ENCODE measurements at regions not wholly inside any gene's neighbourhood (a gene's known extent, or its start where the extent isn't known, plus 50 kb on each side); places are given as distances from the start of the nearest gene placed in this dataset.

DNA sequence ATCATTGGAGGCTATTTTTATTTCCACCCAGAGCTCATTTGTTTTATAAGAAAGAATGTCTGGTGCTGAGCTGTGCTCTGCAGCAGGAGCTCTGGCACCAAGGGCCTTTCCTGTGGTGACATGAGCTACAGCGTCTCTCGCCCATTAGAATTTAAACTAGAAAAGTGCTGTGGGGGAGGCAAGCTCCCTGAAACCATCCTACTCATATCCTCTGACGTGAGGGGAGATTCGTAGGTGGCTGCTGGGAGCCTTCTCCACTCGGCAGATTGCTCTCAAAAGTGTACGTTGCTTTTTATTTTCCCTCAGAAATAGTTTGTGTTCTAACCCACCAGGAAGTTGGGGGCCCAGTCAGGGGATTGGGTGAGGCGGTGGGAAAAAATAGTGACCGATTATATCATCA, 76.3 kb upstream of the ARHGEF3 start:
- no peak overlapping the region for H3K4me3 ChIP-seq
- intact Hi-C loops (cut with DNase I), result no loop called here

DNA sequence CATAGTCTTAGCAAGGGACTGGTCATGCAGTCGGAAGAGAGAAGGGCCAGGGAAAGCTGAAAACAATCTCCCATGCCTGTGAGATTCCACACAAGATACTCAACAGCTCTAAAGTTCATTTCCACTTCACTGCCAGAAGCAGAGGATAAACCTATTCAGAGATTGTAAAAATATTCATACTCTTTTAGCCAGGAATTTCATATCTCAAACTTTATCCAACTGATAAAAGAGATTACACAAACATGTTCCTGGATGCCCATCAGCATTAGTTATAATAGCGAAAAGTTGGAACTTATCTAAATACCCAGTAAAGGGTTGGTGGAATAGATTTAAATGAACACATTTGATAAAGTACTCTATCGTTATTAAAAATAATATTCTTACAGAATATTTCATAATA, 75.2 kb upstream of the ARHGEF3 start:
- H3K27ac ChIP-seq, result no peak overlapping the region
- H3K4me3 ChIP-seq, result no peak overlapping the region
- WGBS, 4 donors, result 52 to 82% (median 67%) methylated on average over 2 to 3 of the region's 3 CpGs
- no peaks in the 10 kb centered on the region for H3K9me3 ChIP-seq (replicated peaks in 1 of 3)
- TF ChIP-seq, protein P1, sequence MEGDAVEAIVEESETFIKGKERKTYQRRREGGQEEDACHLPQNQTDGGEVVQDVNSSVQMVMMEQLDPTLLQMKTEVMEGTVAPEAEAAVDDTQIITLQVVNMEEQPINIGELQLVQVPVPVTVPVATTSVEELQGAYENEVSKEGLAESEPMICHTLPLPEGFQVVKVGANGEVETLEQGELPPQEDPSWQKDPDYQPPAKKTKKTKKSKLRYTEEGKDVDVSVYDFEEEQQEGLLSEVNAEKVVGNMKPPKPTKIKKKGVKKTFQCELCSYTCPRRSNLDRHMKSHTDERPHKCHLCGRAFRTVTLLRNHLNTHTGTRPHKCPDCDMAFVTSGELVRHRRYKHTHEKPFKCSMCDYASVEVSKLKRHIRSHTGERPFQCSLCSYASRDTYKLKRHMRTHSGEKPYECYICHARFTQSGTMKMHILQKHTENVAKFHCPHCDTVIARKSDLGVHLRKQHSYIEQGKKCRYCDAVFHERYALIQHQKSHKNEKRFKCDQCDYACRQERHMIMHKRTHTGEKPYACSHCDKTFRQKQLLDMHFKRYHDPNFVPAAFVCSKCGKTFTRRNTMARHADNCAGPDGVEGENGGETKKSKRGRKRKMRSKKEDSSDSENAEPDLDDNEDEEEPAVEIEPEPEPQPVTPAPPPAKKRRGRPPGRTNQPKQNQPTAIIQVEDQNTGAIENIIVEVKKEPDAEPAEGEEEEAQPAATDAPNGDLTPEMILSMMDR (IDR thresholded peaks at IDR 0.05), result no peak
- no peak for TF ChIP-seq POLR2A (IDR thresholded peaks at IDR 0.05)
- H3K27me3 ChIP-seq, result no peaks in the 10 kb centered on the region
- H3K36me3 ChIP-seq (replicated peaks in 1 of 2), result no peaks in the 10 kb centered on the region
- no peak for DNase-seq
- H3K4me1 ChIP-seq (replicated peaks in 1 of 2), result peaks cover 9 to 16% of the 10 kb centered on the region in 2 donors
- intact Hi-C loops (cut with DNase I), result no loop called here

More for the DNA sequence above, 76.3 kb upstream of the ARHGEF3 start:
- no peaks in the 10 kb centered on the region for H3K27me3 ChIP-seq
- no peak for TF ChIP-seq POLR2A (IDR thresholded peaks at IDR 0.05)
- TF ChIP-seq, protein P1 (IDR thresholded peaks at IDR 0.05), result no peak
- peaks cover 9 to 16% of the 10 kb centered on the region in 2 donors for H3K4me1 ChIP-seq (replicated peaks in 1 of 2)
- no peak for DNase-seq
- H3K9me3 ChIP-seq (replicated peaks in 1 of 3), result no peaks in the 10 kb centered on the region
- 45 to 67% (median 58%) methylated on average over 8 of the region's 8 CpGs for WGBS, 4 donors
- H3K27ac ChIP-seq, result peak overlapping the region in 1 of 5 donors; percentile 26
- H3K36me3 ChIP-seq (replicated peaks in 1 of 2), result no peaks in the 10 kb centered on the region

DNA sequence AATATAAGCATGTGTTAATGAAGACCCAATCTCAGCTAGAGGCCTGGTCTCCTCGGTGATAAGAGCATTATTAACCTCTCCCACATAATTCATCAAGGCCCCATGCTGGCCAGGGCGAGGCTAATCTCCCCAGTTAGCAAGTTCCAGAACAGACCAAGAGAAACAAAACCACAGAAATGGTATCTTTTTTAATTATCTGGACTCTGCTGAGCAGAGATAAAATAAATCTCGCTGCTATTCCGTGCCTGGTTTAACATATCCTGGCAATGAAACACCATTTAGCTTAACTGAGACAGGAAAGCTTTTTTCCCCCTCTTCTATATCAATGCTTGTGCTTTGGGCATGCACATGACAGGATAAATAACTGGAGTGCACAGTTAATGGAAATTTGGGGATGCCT, 72.5 kb upstream of the ARHGEF3 start:
- peaks cover 3 to 4% of the 10 kb centered on the region in 2 donors for H3K4me1 ChIP-seq (replicated peaks in 1 of 2)
- intact Hi-C loops (cut with DNase I), result no loop called here
- WGBS, 4 donors, result 56 to 72% (median 64%) methylated on average over 4 of the region's 4 CpGs
- H3K4me3 ChIP-seq, result no peak overlapping the region
- no peaks in the 10 kb centered on the region for H3K36me3 ChIP-seq (replicated peaks in 1 of 2)
- DNase-seq, result no peak
- peak overlapping the region in 1 of 5 donors; percentile 9 for H3K27ac ChIP-seq
- no peaks in the 10 kb centered on the region for H3K9me3 ChIP-seq (replicated peaks in 1 of 3)
- H3K27me3 ChIP-seq, result no peaks in the 10 kb centered on the region
- TF ChIP-seq, protein P1 (IDR thresholded peaks at IDR 0.05), result no peak
- no peak for TF ChIP-seq POLR2A (IDR thresholded peaks at IDR 0.05)

DNA sequence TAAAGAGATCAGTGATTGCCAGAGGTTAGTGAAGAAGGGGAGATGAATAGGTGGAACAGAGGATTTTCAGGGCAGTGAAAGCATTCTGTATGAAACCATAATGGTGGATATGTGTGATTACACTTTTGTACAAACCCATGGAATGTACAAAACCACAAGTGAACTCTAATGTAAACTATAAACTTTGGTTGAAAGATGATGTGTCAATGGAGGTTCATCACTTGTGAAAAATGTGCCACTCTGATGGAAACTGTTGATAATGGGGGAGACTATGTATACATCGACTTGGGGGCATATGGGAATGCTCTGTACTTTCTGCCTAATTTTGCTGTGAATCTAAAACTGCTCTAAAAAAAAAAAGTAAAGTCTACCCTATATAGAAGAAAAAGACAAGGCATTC, 68.7 kb upstream of the ARHGEF3 start:
- Histone ChIP-seq H3K9me3 (replicated peaks in 1 of 3) (no peaks in the 10 kb centered on the region), H3K27me3 (no peaks in the 10 kb centered on the region), H3K36me3 (replicated peaks in 1 of 2) (no peaks in the 10 kb centered on the region), H3K4me1 (replicated peaks in 1 of 2) (peaks cover 3% of the 10 kb centered on the region in 2 donors), H3K4me3 (no peak overlapping the region), H3K27ac (no peak overlapping the region)
- 67 to 93% (median 86%) methylated on average over 1 of the region's 1 CpG for WGBS, 4 donors
- intact Hi-C loops (cut with DNase I), result no loop called here
- no peak for DNase-seq
- TF ChIP-seq, protein P1 (IDR thresholded peaks at IDR 0.05), result no peak
- TF ChIP-seq POLR2A (IDR thresholded peaks at IDR 0.05), result no peak

All from adrenal gland (tissue), 9 donors.